ENCODE measurements at regions not wholly inside any gene's neighbourhood (a gene's known extent, or its start where the extent isn't known, plus 50 kb on each side); places are given as distances from the start of the nearest gene placed in this dataset.

- ChIA-PET CTCF (interaction anchor here (1.5 kb wide), 1 partner anchor 20 kb away, joined by 3 read pairs; no protein-coding TSS in a partner anchor), POLR2A (no interaction called here)
- DNase-seq (ENCODE audit: low read depth, low spot score) = no peak
Measured at GRCh38 chr1:221159608-221160007, 280.4 kb downstream of the HLX start.

GRCh38 chr1:221161571-221162041 lies 282.4 kb downstream of the HLX start:
- no peak for TF ChIP-seq CTCF (IDR thresholded peaks at IDR 0.05; ENCODE audit: insufficient read depth, low read length, missing control alignments)
- no peak overlapping the region for H3K4me3 ChIP-seq (ENCODE audit: low read depth, low read length)
- DNase-seq (ENCODE audit: low read depth, low spot score) = no peak
- CTCF ChIA-PET = interaction anchor here (0.7 to 1.5 kb wide), 2 partner anchors 42 to 44 kb away, joined by 3 to 5 read pairs; no protein-coding TSS in a partner anchor
- POLR2A ChIA-PET = no interaction called here

More at GRCh38 chr1:221159608-221160007, 280.4 kb downstream of the HLX start:
- no peak for TF ChIP-seq CTCF (IDR thresholded peaks at IDR 0.05; ENCODE audit: insufficient read depth, low read length, missing control alignments)
- no peak overlapping the region for H3K4me3 ChIP-seq (ENCODE audit: low read depth, low read length)

GRCh38 chr1:221162352-221162751 lies 283.1 kb downstream of the HLX start:
- DNase-seq (ENCODE audit: low read depth, low spot score) = no peak
- H3K4me3 ChIP-seq (ENCODE audit: low read depth, low read length) = no peak overlapping the region
- ChIA-PET CTCF (interaction anchor here (1.5 kb wide), 1 partner anchor 42 kb away, joined by 5 read pairs; no protein-coding TSS in a partner anchor), POLR2A (no interaction called here)
- TF ChIP-seq CTCF (IDR thresholded peaks at IDR 0.05; ENCODE audit: insufficient read depth, low read length, missing control alignments) = no peak

GRCh38 chr1:221162939-221163338 lies 283.7 kb downstream of the HLX start:
- no peak for TF ChIP-seq CTCF (IDR thresholded peaks at IDR 0.05; ENCODE audit: insufficient read depth, low read length, missing control alignments)
- H3K4me3 ChIP-seq (ENCODE audit: low read depth, low read length) = no peak overlapping the region
- CTCF ChIA-PET = interaction anchor here (0.7 to 1.2 kb wide), 2 partner anchors 11 to 15 kb away, joined by 3 read pairs; no protein-coding TSS in a partner anchor
- POLR2A ChIA-PET = no interaction called here
- DNase-seq (ENCODE audit: low read depth, low spot score) = no peak

- ChIA-PET POLR2A (no interaction called here), CTCF (interaction anchor here (1.0 to 1.2 kb wide), 4 partner anchors 10 to 291 kb away, joined by 3 read pairs; no protein-coding TSS in a partner anchor)
- DNase-seq (ENCODE audit: low read depth, low spot score) = no peak
- no peak overlapping the region for H3K4me3 ChIP-seq (ENCODE audit: low read depth, low read length)
- no peak for TF ChIP-seq CTCF (IDR thresholded peaks at IDR 0.05; ENCODE audit: insufficient read depth, low read length, missing control alignments)
Measured at GRCh38 chr1:221164029-221164428, 284.8 kb downstream of the HLX start.

GRCh38 chr1:221164951-221165838 lies 286.0 kb downstream of the HLX start:
- H3K4me3 ChIP-seq (ENCODE audit: low read depth, low read length) = no peak overlapping the region
- TF ChIP-seq CTCF (IDR thresholded peaks at IDR 0.05; ENCODE audit: insufficient read depth, low read length, missing control alignments) = no peak
- ChIA-PET POLR2A (no interaction called here), CTCF (interaction anchor here (0.9 to 1.9 kb wide), 3 partner anchors 38 to 355 kb away, joined by 3 to 7 read pairs (median 3); no protein-coding TSS in a partner anchor)
- DNase-seq (ENCODE audit: low read depth, low spot score) = no peak

All from AG04449 (cell line).